K562 (cell line): ENCODE measurements at regions not wholly inside any gene's neighbourhood (a gene's known extent, or its start where the extent isn't known, plus 50 kb on each side); places are given as distances from the start of the nearest gene placed in this dataset.

ENCODE experiments used
- ATAC-seq: fragments of 200-7000 bp; cut with Tn5 transposase; 3 replicates; pipeline ENCODE4 v1.9.1; 2020; ENCODE audit warnings: moderate library complexity
- BruUV-seq: library from RNA; stranded (reverse); fragments of 400-500 nt; replicated peaks from 2 replicates; lab custom pipeline; 2021; lab: Mats Ljungman, UMichigan
- CTCF ChIA-PET: fragments of 300-600 bp; formaldehyde crosslinking; extraction: SDS; loops from one replicate; lab custom pipeline; 2021; ENCODE audit warnings: low intra/inter-chr PET ratio; lab: Yijun Ruan, JAX
- POLR2A ChIA-PET: fragments of 300-600, 350-650 bp; sonication (Branson Sonifier 250); formaldehyde crosslinking; extraction: SDS; loops from one replicate; lab custom pipeline; 2021; ENCODE audit warnings: antibody characterized with exemption, inconsistent platforms; lab: Yijun Ruan, JAX
- DNase-seq, 4 experiments: peaks; one replicate each; pipeline versions ENCODE4 v3.0.0 to v3.0.0-alpha.2; 2011 to 2018; ENCODE audit warnings: low spot score in 3 of 4, mixed read lengths in 3 of 4; ENCODE audit errors: extremely low read depth in 1 of 4
- FAIRE-seq: peaks from 2 replicates; lab custom pipeline; 2011; peaks lifted over from hg19 to GRCh38; lab: Jason Lieb, UNC
- H2AFZ ChIP-seq: 2 replicates; pipeline ENCODE4 v1.6.0; 2011; ENCODE audit warnings: low read depth, low read length, control low read depth, inconsistent platforms
- H3K27ac ChIP-seq: fragments of 200-600 bp; 3 replicates; pipeline ENCODE4 v1.8.0; 2011; ENCODE audit warnings: low read depth, mild to moderate bottlenecking, control low read depth, inconsistent platforms, low read length, moderate library complexity, mixed read lengths; ENCODE audit errors: extremely low read depth
- H3K27me3 ChIP-seq, 2 experiments: fragments of 300-600 bp in 1 of 2; 2 replicates in 1 of 2; 3 replicates in 1 of 2; pipeline versions ENCODE4 v1.6.0 to v1.8.0; 2011; ENCODE audit warnings: inconsistent platforms in 2 of 2, low read length in 2 of 2, mild to moderate bottlenecking in 1 of 2, mixed read lengths in 1 of 2, moderate library complexity in 1 of 2; ENCODE audit not compliant: control insufficient read depth in 2 of 2, insufficient read depth in 2 of 2
- H3K36me3 ChIP-seq: fragments of 300-600 bp; 3 replicates; pipeline ENCODE4 v1.8.0; 2011; ENCODE audit warnings: mild to moderate bottlenecking, low read length, inconsistent platforms; ENCODE audit not compliant: control insufficient read depth, insufficient read depth
- H3K4me1 ChIP-seq, 2 experiments: fragments of 200-600 bp in 1 of 2; replicated peaks in 1 of 2; 2 replicates in 1 of 2; 3 replicates in 1 of 2; pipeline versions ENCODE4 v1.5.1 to v1.8.0; 2011; ENCODE audit warnings: inconsistent platforms in 2 of 2, low read length in 2 of 2, mild to moderate bottlenecking in 1 of 2, mixed read lengths in 1 of 2, moderate library complexity in 1 of 2; ENCODE audit not compliant: control insufficient read depth in 2 of 2, insufficient read depth in 2 of 2
- H3K4me2 ChIP-seq: 2 replicates; pipeline ENCODE4 v1.6.1; 2011; ENCODE audit warnings: low read length, control low read depth, inconsistent platforms, mixed read lengths; ENCODE audit not compliant: insufficient read depth
- H3K4me3 ChIP-seq: fragments of 200-600 bp; sonication (generic), shearing (Covaris generic); 2 replicates; pipeline ENCODE4 v1.5.1; 2016; ENCODE audit warnings: control low read depth, inconsistent platforms
- H3K79me2 ChIP-seq: fragments of 200-600 bp; 3 replicates; pipeline ENCODE4 v1.8.0; 2011; ENCODE audit warnings: low read length, inconsistent platforms; ENCODE audit not compliant: control insufficient read depth, insufficient read depth
- H3K9ac ChIP-seq, 2 experiments: 2 replicates each; pipeline versions ENCODE4 v1.6.0 to v1.6.1; 2011; ENCODE audit warnings: low read depth in 2 of 2, low read length in 2 of 2, control low read depth in 1 of 2, inconsistent platforms in 1 of 2, mild to moderate bottlenecking in 1 of 2, mixed read lengths in 1 of 2; ENCODE audit not compliant: insufficient read depth in 1 of 2
- H3K9me1 ChIP-seq: one replicate; pipeline ENCODE4 v1.6.0; 2011; ENCODE audit warnings: inconsistent platforms, mild to moderate bottlenecking, low read length, moderate library complexity; ENCODE audit not compliant: control insufficient read depth, insufficient read depth
- H3K9me3 ChIP-seq: replicated peaks from 2 replicates; pipeline ENCODE4 v1.5.1; 2011; ENCODE audit warnings: low read depth, low read length, inconsistent platforms; ENCODE audit not compliant: control insufficient read depth, insufficient read depth
- H4K20me1 ChIP-seq: replicated peaks from 2 replicates; pipeline ENCODE4 v1.6.1; 2011; ENCODE audit warnings: low read length, inconsistent platforms, mixed read lengths; ENCODE audit not compliant: control insufficient read depth, insufficient read depth
- FUS ChIP-seq: fragments of 200-400 bp; formaldehyde crosslinking; optimal IDR thresholded peaks from 2 replicates; pipeline ENCODE3; 2017; ENCODE audit warnings: low read depth, low read length
- SAFB2 ChIP-seq: fragments of 200-400 bp; formaldehyde crosslinking; IDR thresholded peaks from 2 replicates; pipeline ENCODE4 v1.6.1; 2018; ENCODE audit warnings: borderline replicate concordance, low read length, low read depth, moderate library complexity; ENCODE audit not compliant: severe bottlenecking
- U2AF2 ChIP-seq: fragments of 200-400 bp; formaldehyde crosslinking; optimal IDR thresholded peaks from 2 replicates; pipeline ENCODE3; 2017; ENCODE audit warnings: low read depth, mild to moderate bottlenecking, low read length
- ZFPM2 ChIP-seq: fragments of 250-450 bp; sonication (Bioruptor Pico); IDR thresholded peaks from 2 replicates; pipeline ENCODE4 v1.5.1; 2022; ENCODE audit warnings: mild to moderate bottlenecking
- WGBS: fragments of 100-300 bp; shearing (Covaris generic); methylation state at CpG from one replicate; pipeline ENCODE4 v1.1.6; 2016; ENCODE audit warnings: low coverage, mixed read lengths; ENCODE audit not compliant: insufficient coverage; ENCODE audit errors: missing lambda C conversion rate; 5-methylcytosine and 5-hydroxymethylcytosine counted together
- in situ Hi-C: fragments of 300-500 bp; cut with MboI; formaldehyde crosslinking; loops from 4 replicates; pipeline ENCODE4 v1.15.0; 2018; ENCODE audit warnings: inconsistent platforms, mixed read lengths
- intact Hi-C: fragments of 100-400 bp; cut with micrococcal nuclease; formaldehyde crosslinking; loops from 2 replicates; pipeline ENCODE4 v1.14.2; 2022
- TF ChIP-seq, protein P1 (sequence below): fragments of 250-450 bp; sonication (Bioruptor Pico); IDR thresholded peaks from 2 replicates; pipeline ENCODE4 v1.4.0; 2020

DNA sequence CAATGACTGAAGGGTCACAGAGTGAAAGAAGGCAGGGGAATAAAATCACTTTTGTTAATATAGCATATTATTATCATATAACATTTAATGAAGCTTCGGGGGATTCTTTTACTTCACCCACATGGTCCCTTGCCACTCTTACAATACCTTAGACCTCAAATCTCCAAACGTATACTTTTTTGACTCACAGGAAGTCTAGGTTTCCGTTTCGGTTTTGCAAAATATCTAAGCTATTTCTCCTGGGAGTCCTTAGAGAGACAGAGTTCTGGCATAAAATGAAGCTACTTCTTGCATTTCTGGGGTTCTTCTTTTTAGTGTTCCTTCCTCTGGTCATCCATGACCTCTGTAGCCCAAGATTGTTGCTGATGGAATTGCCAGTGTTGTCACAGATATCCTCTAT, 590.5 kb upstream of the ATP2B1 start:
- in situ Hi-C loops, result no loop called here
- FAIRE-seq, result no peak
- POLR2A ChIA-PET, result no interaction called here
- Histone ChIP-seq H3K9me1 (no peaks in the 10 kb centered on the region), H3K27me3 (no peaks in the 10 kb centered on the region), H2AFZ (no peak overlapping the region), H3K9ac (no peak overlapping the region)
- CTCF ChIA-PET, result no interaction called here
- TF ChIP-seq, protein P1, sequence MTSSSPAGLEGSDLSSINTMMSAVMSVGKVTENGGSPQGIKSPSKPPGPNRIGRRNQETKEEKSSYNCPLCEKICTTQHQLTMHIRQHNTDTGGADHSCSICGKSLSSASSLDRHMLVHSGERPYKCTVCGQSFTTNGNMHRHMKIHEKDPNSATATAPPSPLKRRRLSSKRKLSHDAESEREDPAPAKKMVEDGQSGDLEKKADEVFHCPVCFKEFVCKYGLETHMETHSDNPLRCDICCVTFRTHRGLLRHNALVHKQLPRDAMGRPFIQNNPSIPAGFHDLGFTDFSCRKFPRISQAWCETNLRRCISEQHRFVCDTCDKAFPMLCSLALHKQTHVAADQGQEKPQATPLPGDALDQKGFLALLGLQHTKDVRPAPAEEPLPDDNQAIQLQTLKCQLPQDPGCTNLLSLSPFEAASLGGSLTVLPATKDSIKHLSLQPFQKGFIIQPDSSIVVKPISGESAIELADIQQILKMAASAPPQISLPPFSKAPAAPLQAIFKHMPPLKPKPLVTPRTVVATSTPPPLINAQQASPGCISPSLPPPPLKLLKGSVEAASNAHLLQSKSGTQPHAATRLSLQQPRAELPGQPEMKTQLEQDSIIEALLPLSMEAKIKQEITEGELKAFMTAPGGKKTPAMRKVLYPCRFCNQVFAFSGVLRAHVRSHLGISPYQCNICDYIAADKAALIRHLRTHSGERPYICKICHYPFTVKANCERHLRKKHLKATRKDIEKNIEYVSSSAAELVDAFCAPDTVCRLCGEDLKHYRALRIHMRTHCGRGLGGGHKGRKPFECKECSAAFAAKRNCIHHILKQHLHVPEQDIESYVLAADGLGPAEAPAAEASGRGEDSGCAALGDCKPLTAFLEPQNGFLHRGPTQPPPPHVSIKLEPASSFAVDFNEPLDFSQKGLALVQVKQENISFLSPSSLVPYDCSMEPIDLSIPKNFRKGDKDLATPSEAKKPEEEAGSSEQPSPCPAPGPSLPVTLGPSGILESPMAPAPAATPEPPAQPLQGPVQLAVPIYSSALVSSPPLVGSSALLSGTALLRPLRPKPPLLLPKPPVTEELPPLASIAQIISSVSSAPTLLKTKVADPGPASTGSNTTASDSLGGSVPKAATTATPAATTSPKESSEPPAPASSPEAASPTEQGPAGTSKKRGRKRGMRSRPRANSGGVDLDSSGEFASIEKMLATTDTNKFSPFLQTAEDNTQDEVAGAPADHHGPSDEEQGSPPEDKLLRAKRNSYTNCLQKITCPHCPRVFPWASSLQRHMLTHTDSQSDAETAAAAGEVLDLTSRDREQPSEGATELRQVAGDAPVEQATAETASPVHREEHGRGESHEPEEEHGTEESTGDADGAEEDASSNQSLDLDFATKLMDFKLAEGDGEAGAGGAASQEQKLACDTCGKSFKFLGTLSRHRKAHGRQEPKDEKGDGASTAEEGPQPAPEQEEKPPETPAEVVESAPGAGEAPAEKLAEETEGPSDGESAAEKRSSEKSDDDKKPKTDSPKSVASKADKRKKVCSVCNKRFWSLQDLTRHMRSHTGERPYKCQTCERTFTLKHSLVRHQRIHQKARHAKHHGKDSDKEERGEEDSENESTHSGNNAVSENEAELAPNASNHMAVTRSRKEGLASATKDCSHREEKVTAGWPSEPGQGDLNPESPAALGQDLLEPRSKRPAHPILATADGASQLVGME (CRISPR knock-in tag), result no peak
- TF ChIP-seq FUS, result no peak
- no peak for TF ChIP-seq ZFPM2 (CRISPR knock-in tag)
- no peak for TF ChIP-seq U2AF2
- TF ChIP-seq SAFB2, result no peak
- TF ChIP-seq, all 486 proteins: peak for 0
- no peak overlapping the region for H3K4me2 ChIP-seq
- no peak overlapping the region for H3K27ac ChIP-seq
- no peaks in the 10 kb centered on the region for H3K36me3 ChIP-seq
- H4K20me1 ChIP-seq, result no peaks in the 10 kb centered on the region
- no peaks in the 10 kb centered on the region for H3K9me3 ChIP-seq
- DNase-seq (no peak), ATAC-seq (no peak)
- no TSS peak for BruUV-seq
- no peaks in the 10 kb centered on the region for H3K4me1 ChIP-seq
- intact Hi-C loops, result no loop called here
- H3K4me3 ChIP-seq, result no peak overlapping the region
- no peaks in the 10 kb centered on the region for H3K79me2 ChIP-seq
- WGBS, result 1% methylated on average over 4 of the region's 4 CpGs
